KG1 (cell line): ENCODE measurements at regions not wholly inside any gene's neighbourhood (a gene's known extent, or its start where the extent isn't known, plus 50 kb on each side); places are given as distances from the start of the nearest gene placed in this dataset.
"Not testable (repeated sequence)": the region's sequence is repeated elsewhere in the genome, so short reads cannot be mapped to it uniquely, and the experiment has no call there.

ENCODE experiments used
- DNase-seq: peaks from one replicate; lab custom pipeline; 2025; lab: John Stamatoyannopoulos, UW

GRCh38 chr12:14032191-14032590 is 50.8 kb upstream of the GRIN2B start:
- not testable (repeated sequence) for DNase-seq

GRCh38 chr12:14043776-14044175 is 62.4 kb upstream of the GRIN2B start:
- no peak for DNase-seq

- DNase-seq: no peak
Observed at GRCh38 chr12:14048941-14049545, 67.6 kb upstream of the GRIN2B start.

GRCh38 chr12:14057895-14058294 is 76.5 kb upstream of the GRIN2B start:
- no peak for DNase-seq

- no peak for DNase-seq
Observed at GRCh38 chr12:14058717-14059116, 77.3 kb upstream of the GRIN2B start.

GRCh38 chr12:14059548-14059947 is 78.1 kb upstream of the GRIN2B start:
- DNase-seq: no peak

- no peak for DNase-seq
Observed at GRCh38 chr12:14065616-14066015, 84.2 kb upstream of the GRIN2B start.

GRCh38 chr12:14066021-14066420 is 84.6 kb upstream of the GRIN2B start:
- DNase-seq: no peak

- no peak for DNase-seq
Observed at GRCh38 chr12:14068961-14069360, 87.6 kb upstream of the GRIN2B start.

- no peak for DNase-seq
Observed at GRCh38 chr12:14071833-14072232, 90.4 kb upstream of the GRIN2B start.

GRCh38 chr12:14072987-14073386 is 91.6 kb upstream of the GRIN2B start:
- no peak for DNase-seq

GRCh38 chr12:14075797-14076393 is 94.5 kb upstream of the GRIN2B start:
- no peak for DNase-seq

- no peak for DNase-seq
Observed at GRCh38 chr12:14076538-14076937, 95.1 kb upstream of the GRIN2B start.

- DNase-seq: no peak
Observed at GRCh38 chr12:14086838-14087237, 105.4 kb upstream of the GRIN2B start.

- DNase-seq: no peak
Observed at GRCh38 chr12:14099994-14100393, 118.6 kb upstream of the GRIN2B start.

- DNase-seq: not testable (repeated sequence)
Observed at GRCh38 chr12:14101556-14101955, 120.2 kb upstream of the GRIN2B start.

- no peak for DNase-seq
Observed at GRCh38 chr12:14111230-14111865, 129.9 kb upstream of the GRIN2B start.

- DNase-seq: no peak
Observed at GRCh38 chr12:14113031-14113430, 131.6 kb upstream of the GRIN2B start.

- DNase-seq: no peak
Observed at GRCh38 chr12:14126692-14127091, 145.3 kb upstream of the GRIN2B start.

- DNase-seq: no peak
Observed at GRCh38 chr12:14129611-14130195, 148.3 kb upstream of the GRIN2B start.

- no peak for DNase-seq
Observed at GRCh38 chr12:14135996-14136395, 154.6 kb upstream of the GRIN2B start.

- DNase-seq: no peak
Observed at GRCh38 chr12:14138495-14138894, 157.1 kb upstream of the GRIN2B start.
